NCI-H2081 treated with DMSO at 0.1 percent for 48 hours (cell line): ENCODE measurements at regions not wholly inside any gene's neighbourhood (a gene's known extent, or its start where the extent isn't known, plus 50 kb on each side); places are given as distances from the start of the nearest gene placed in this dataset.
"Not testable (repeated sequence)": the region's sequence is repeated elsewhere in the genome, so short reads cannot be mapped to it uniquely, and the experiment has no call there.

Experiments used
- DNase-seq: peaks from one replicate; lab custom pipeline; 2025; lab: John Stamatoyannopoulos, UW

- DNase-seq: no peak
These were observed 656.0 kb upstream of the HS3ST1 start for GRCh38 chr4:12084690-12085089.

- DNase-seq: no peak
These were observed 642.6 kb upstream of the HS3ST1 start for GRCh38 chr4:12071316-12071715.

GRCh38 chr4:12053966-12054365 lies 625.3 kb upstream of the HS3ST1 start:
- no peak for DNase-seq

- DNase-seq: no peak
These were observed 624.9 kb upstream of the HS3ST1 start for GRCh38 chr4:12053556-12053955.

- DNase-seq: no peak
These were observed 621.7 kb upstream of the HS3ST1 start for GRCh38 chr4:12050357-12050756.

- no peak for DNase-seq
These were observed 614.1 kb upstream of the HS3ST1 start for GRCh38 chr4:12042818-12043217.

GRCh38 chr4:12041828-12042227 lies 613.1 kb upstream of the HS3ST1 start:
- DNase-seq: no peak

GRCh38 chr4:12036450-12036849 lies 607.8 kb upstream of the HS3ST1 start:
- DNase-seq: no peak

- no peak for DNase-seq
These were observed 599.6 kb upstream of the HS3ST1 start for GRCh38 chr4:12028258-12028657.

GRCh38 chr4:12022409-12022808 lies 593.7 kb upstream of the HS3ST1 start:
- DNase-seq: no peak

- no peak for DNase-seq
These were observed 588.0 kb upstream of the HS3ST1 start for GRCh38 chr4:12016729-12017128.

- no peak for DNase-seq
These were observed 576.8 kb upstream of the HS3ST1 start for GRCh38 chr4:12005471-12005870.

- DNase-seq: not testable (repeated sequence)
These were observed 567.9 kb upstream of the HS3ST1 start for GRCh38 chr4:11996581-11996980.

GRCh38 chr4:11976726-11977263 lies 548.1 kb upstream of the HS3ST1 start:
- DNase-seq: no peak

- DNase-seq: no peak
These were observed 544.6 kb upstream of the HS3ST1 start for GRCh38 chr4:11973270-11973669.

GRCh38 chr4:11970754-11971153 lies 542.1 kb upstream of the HS3ST1 start:
- no peak for DNase-seq

- DNase-seq: no peak
These were observed 538.1 kb upstream of the HS3ST1 start for GRCh38 chr4:11966782-11967181.

- no peak for DNase-seq
These were observed 525.4 kb upstream of the HS3ST1 start for GRCh38 chr4:11954093-11954492.

- DNase-seq: no peak
These were observed 520.7 kb upstream of the HS3ST1 start for GRCh38 chr4:11949355-11949754.

GRCh38 chr4:11947629-11948028 lies 518.9 kb upstream of the HS3ST1 start:
- DNase-seq: not testable (repeated sequence)

- no peak for DNase-seq
These were observed 509.2 kb upstream of the HS3ST1 start for GRCh38 chr4:11937941-11938340.

GRCh38 chr4:11931266-11931820 lies 502.6 kb upstream of the HS3ST1 start:
- no peak for DNase-seq

- no peak for DNase-seq
These were observed 500.4 kb upstream of the HS3ST1 start for GRCh38 chr4:11929080-11929479.

- no peak for DNase-seq
These were observed 490.6 kb upstream of the HS3ST1 start for GRCh38 chr4:11919316-11919715.
